GM12878 (cell line): ENCODE measurements at regions not wholly inside any gene's neighbourhood (a gene's known extent, or its start where the extent isn't known, plus 50 kb on each side); places are given as distances from the start of the nearest gene placed in this dataset.

Experiments
- CHD4 ChIP-seq: fragments of 200-600 bp; sonication (generic); IDR thresholded peaks from 2 replicates; pipeline ENCODE4 v1.6.1; 2016; ENCODE audit warnings: mild to moderate bottlenecking
- CTCF ChIP-seq, 3 experiments: IDR thresholded peaks in 2 of 3; conservative IDR thresholded peaks in 1 of 3; 2 replicates each; pipeline ENCODE4 v1.5.1; 2011; ENCODE audit warnings: low read depth in 3 of 3, low read length in 3 of 3, mild to moderate bottlenecking in 3 of 3, control low read depth in 2 of 3, moderate library complexity in 2 of 3, inconsistent platforms in 1 of 3, mixed read lengths in 1 of 3; ENCODE audit not compliant: control insufficient read depth in 2 of 3, insufficient read depth in 1 of 3; ENCODE audit errors: extremely low read depth in 1 of 3
- EGR1 ChIP-seq, 2 experiments: IDR thresholded peaks; 1 replicate in 1 of 2; 2 replicates in 1 of 2; pipeline ENCODE4 v1.6.1; 2011 to 2012; ENCODE audit warnings: low read depth in 2 of 2, low read length in 2 of 2, borderline replicate concordance in 1 of 2, mild to moderate bottlenecking in 1 of 2, moderate library complexity in 1 of 2
- EZH2 ChIP-seq: IDR thresholded peaks from 2 replicates; pipeline ENCODE4 v1.6.1; 2012; ENCODE audit warnings: low read depth, mild to moderate bottlenecking, control low read depth, inconsistent platforms, low read length, borderline replicate concordance; ENCODE audit not compliant: control insufficient read depth
- MYC ChIP-seq: IDR thresholded peaks from 2 replicates; pipeline ENCODE4 v1.6.1; 2011; ENCODE audit warnings: mild to moderate bottlenecking, low read length, moderate library complexity, inconsistent platforms; ENCODE audit not compliant: insufficient read depth, insufficient replicate concordance, insufficient read length, severe bottlenecking
- POLR2A ChIP-seq: IDR thresholded peaks from 2 replicates; pipeline ENCODE4 v1.6.1; 2011; ENCODE audit warnings: low read depth, mild to moderate bottlenecking, low read length
- RAD21 ChIP-seq: IDR thresholded peaks from 2 replicates; pipeline ENCODE4 v1.6.1; 2011; ENCODE audit warnings: mild to moderate bottlenecking, low read depth, low read length, moderate library complexity; ENCODE audit not compliant: insufficient read depth
- SIN3A ChIP-seq: IDR thresholded peaks from 2 replicates; pipeline ENCODE4 v1.6.1; 2012; ENCODE audit warnings: low read depth, low read length, improper control_type of control experiment
- SP1 ChIP-seq: IDR thresholded peaks from one replicate; pipeline ENCODE4 v1.6.1; 2011; ENCODE audit warnings: low read depth, low read length
- TAF1 ChIP-seq: IDR thresholded peaks from 2 replicates; pipeline ENCODE4 v1.6.1; 2011; ENCODE audit warnings: mild to moderate bottlenecking, low read depth, low read length, borderline replicate concordance
- ZNF24 ChIP-seq: fragments of 450-650 bp; IDR thresholded peaks from 2 replicates; pipeline ENCODE4 v1.6.1; 2017; ENCODE audit warnings: antibody characterized with exemption, mild to moderate bottlenecking
- ZZZ3 ChIP-seq: IDR thresholded peaks from 2 replicates; pipeline ENCODE4 v1.6.1; 2011; ENCODE audit warnings: low read depth; ENCODE audit not compliant: control insufficient read depth, insufficient read length

- TF ChIP-seq ZZZ3 (no peak), SIN3A (no peak), SP1 (no peak), EZH2 (no peak), CTCF (IDR thresholded peaks at IDR 0.05 in 2 of 3, conservative IDR thresholded peaks at IDR 0.05 in 1 of 3; ENCODE audit: control insufficient read depth in 2 of 3, extremely low read depth in 1 of 3, insufficient read depth in 1 of 3, low read depth in 3 of 3, low read length in 3 of 3) (no peak), CHD4 (no peak), POLR2A (no peak), EGR1 (IDR thresholded peaks at IDR 0.05; ENCODE audit: borderline replicate concordance in 1 of 2, low read depth in 2 of 2, low read length in 2 of 2) (no peak), ZNF24 (no peak), RAD21 (no peak), MYC (no peak), TAF1 (no peak)
Measured at GRCh38 chr3:127493924-127494646, 96.4 kb downstream of the TPRA1 start.
